ELR (cell line): ENCODE measurements at regions not wholly inside any gene's neighbourhood (a gene's known extent, or its start where the extent isn't known, plus 50 kb on each side); places are given as distances from the start of the nearest gene placed in this dataset.
"Not testable (repeated sequence)": the region's sequence is repeated elsewhere in the genome, so short reads cannot be mapped to it uniquely, and the experiment has no call there.

Experiments used
- DNase-seq: peaks from one replicate; pipeline ENCODE4 v3.0.0-alpha.2; 2015; ENCODE audit warnings: low read depth

DNA sequence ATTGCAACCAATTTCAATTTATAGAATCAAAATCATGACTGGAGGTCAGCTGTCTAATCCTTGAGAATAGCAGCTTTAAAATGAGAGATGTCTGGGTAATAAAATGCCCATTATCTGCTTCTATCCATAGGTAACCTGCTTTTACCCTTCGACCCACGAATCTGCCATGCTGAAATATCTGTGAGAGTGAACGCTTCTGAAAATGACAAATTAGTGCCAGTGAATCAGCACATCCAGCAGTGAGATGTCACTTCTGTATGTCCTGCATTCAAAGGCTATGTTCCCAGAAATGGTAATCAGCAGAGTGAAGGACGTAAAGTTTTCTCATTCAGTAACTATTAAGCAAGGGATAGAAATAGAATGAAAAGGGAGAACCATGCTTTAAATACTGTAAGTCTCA, 532.4 kb upstream of the ITGA1 start:
- no peak for DNase-seq

DNA sequence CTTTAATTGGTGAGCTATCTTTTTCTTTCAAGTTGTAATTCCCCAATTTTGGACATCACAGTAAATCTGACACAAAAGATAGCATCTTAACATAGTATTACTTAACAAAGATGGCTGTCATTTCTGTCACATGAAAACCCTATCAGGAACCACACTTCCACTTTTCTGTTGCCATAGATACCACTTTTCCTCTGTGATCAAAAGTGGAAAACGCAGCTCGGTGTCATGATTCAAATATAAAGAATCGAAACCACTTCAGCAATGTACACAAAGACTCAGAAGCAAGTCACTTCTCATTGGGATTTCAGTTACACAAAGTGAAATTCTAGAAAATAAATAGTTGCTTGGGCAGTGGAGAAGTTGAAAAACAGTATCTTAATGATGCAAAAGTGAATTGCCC, 524.9 kb upstream of the ITGA1 start:
- DNase-seq, result peak; percentile 6

DNA sequence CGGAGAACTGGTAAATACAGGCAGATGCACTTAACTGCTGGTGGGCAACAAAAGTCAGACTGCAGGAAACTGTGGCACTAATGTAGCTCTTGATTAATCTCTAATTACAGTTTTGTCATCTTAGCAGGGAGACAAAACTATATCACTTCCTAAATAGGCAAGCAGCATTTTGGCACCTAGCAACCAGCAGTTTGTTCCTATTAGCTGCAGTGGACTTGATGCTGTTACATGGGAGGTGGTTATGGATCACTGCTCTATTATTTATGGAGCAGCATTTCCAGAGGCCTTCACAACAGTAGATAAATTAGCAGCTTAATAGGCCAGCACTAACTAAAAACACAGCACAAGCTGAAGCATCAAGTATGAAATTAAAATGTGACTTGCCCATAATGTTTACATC, 518.3 kb upstream of the ITGA1 start:
- no peak for DNase-seq

DNA sequence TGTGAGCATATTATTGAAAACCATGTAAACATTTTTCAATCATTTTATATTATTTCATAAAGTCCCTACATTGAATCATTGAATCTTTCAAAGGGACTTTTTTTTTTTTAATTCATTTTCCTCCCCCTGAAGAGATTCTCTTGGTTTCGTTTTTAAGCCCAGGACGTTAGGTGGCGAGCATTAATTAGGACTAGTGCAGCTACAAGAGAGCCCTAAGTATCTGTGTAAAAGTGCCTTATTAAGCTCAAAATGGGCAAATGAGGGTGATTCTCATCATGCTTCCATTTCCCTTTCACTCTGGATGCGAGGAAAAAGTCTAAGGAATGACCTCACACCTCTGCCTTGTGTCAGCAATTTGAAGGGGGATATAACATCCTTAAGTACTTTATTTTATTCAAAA, 517.9 kb upstream of the ITGA1 start:
- no peak for DNase-seq

DNA sequence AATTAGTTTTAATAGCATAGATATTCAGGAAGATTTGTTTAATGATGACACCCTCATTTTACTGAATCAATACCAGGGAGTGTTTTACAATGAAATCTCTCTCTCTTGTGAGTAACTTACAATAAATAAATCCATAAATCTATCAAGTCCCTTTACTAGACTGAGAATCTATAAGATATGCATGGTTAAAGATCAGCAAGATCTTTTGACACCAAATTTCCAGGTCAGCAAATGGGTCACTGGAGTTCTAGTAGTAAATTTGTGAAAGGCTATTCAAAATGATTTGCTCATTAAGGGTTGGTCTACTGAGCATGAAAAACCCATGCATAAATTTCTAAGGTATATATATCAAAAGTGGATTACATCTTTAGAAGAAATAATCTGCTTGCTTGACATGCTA, 512.1 kb upstream of the ITGA1 start:
- no peak for DNase-seq

DNA sequence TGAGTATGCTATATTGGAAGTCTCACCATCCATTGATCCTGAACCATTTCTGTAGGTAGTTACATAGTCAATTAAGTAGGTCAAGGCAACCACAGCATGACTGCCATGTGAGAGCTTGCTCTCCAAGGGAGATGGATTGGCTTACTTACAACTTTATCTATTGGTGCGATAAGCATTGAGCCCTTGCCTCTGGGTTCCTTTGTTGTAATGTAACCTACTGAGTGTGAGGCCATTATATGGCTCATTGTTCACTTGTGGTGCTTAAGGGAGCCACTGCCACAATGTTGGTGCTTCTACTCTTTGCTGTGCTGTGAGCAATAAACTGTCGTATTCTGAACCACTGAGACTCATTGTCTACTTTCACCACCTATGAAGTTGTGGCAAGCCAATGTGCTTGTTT, 510.6 kb upstream of the ITGA1 start:
- DNase-seq, result no peak

DNA sequence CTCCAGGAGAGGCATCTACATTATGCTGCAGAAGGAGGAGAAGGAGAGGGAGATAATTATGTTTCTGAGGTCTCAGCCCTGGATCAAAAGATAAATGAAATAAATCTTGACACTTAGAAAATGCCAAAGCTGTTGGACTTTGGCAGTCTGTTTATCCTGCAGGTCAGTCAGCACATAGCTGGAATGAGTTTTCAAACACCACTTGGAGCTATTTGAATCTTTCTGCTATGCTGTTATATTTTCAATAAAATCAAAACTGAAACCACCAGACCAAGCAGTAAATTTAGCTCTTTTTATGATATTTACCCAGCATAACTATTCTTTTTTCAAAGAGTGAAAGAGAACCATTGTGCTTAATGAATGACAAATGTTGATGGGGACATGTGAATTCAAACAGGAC, 505.1 kb upstream of the ITGA1 start:
- no peak for DNase-seq

DNA sequence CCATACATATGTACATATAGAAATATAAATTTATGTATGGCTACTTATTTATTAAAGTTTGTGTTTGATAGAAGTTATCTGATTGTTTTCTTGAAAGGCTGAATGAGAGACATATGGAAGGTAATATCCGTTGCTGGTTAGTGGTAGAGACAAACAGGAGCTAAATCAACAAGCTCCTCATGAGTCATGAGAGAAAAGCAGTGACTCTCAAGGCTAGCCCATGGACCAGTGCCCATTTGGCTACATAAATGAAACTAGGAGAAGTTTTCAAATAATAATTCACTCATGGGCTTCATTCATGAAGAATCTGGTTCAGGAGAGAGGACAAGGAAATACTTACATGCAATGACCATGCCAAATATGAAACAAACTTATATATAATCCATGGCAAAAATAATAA, 504.5 kb upstream of the ITGA1 start:
- peak; percentile 13 for DNase-seq

DNA sequence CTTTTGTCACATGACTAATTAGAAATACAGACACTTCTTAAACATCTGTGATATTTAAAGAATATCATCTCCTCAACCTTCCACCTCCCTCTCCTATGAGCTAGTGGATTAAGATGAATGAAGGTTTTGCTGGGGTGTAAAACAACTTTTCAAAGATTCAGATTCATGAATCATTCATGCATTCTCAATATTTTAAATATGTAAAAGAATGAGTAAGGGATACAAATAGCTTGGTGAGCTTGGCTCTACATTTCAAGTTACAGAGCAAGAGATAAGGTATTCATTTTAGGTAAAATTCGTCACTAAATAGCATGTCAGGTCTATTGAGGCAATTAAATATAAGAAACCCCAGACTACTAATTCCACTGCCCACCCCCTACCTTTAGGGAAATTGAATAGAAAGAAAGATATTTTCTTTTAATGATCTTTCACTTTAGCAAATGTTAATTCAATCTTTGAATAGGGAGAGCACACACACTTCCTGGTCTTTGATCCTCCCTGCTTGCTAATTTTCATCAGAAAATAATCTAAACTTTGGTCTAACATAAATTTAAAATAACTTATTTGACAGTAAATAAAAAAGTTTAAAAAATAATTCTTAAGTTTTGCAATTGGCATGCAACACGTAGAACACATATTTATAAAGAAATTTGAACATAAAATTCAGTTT, 486.9 kb upstream of the ITGA1 start:
- no peak for DNase-seq

DNA sequence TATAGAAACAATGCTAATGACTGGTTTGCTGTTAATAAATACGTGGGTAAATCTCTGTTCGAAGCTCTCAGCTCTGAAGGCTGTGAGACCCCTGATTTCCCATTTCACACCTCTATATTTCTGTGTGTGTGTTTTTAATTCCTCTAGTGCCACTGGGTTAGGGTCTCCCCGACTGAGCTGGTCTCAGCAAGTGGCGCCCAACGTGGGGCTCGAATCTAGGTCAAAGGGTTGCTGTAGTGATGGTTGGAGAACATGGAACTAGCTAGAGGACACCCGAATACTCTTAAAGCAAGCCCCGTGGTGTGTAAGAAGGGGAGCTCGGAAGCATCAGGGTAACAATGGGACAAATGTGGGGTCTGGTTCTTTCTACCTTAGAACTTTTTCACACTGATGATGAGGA, 482.9 kb upstream of the ITGA1 start:
- not testable (repeated sequence) for DNase-seq

DNA sequence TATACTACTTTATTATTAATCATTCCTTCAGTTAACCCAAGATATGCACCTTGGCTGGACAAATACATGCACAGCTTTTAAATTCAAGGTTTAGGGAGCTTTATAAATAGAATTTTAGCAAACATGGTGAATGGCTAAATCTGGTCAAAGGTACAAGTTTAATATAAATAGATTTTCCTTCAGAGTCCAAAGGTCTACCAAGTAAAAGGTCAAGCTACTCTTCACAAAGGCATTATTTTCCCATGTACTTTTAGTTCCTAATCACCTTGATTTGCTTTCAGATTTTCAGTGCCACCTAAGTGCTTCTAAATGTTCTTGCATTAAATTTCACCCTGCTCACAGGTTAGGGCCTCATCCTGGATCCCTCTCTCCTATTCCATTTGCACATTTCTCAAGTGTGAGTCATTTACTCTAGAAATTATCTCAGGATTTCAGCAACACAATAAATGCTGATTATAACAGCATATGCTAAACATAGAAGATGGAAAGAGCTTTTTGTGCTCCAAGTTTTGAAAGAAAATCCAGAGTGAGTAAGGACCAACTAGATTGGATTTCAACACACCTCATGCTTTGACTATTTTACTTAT, 459.4 kb upstream of the ITGA1 start:
- no peak for DNase-seq

DNA sequence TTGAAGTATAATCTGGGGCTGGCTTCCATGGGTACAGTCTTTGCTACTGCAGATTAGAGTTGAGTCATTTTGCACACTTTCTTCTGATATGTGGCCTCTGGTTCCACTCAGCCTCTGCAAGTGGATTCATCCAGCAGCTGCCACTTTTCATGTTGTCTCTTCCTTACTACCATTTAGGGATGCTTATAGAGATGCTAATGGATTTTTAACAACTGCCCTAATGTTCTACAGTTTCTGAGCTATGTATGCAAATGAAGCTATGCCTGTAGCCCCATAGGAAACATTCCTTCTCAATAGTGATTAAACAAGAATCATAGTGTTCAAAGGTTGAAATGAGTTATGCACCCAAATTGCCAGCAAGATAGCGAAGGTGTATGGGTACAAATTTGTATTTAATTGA, 456.0 kb upstream of the ITGA1 start:
- no peak for DNase-seq

DNA sequence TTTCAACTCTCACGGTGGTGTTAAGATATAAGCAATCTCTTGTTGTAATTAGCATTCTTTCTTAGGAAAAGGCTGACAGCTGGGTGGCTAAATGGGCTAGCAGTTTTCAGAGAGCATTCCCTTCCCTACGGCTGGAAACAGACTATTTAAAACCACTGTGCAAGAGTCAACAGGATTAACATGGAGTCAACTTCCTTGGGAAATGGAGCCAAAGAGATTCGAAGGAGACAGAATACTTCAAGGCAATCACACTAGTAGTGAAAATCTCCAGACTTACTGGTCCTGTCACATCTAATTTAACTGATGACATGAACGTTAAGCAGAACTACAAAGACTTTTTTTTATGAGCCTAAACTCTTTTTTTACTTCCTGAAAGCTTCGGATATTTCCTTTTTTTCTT, 453.3 kb upstream of the ITGA1 start:
- no peak for DNase-seq

DNA sequence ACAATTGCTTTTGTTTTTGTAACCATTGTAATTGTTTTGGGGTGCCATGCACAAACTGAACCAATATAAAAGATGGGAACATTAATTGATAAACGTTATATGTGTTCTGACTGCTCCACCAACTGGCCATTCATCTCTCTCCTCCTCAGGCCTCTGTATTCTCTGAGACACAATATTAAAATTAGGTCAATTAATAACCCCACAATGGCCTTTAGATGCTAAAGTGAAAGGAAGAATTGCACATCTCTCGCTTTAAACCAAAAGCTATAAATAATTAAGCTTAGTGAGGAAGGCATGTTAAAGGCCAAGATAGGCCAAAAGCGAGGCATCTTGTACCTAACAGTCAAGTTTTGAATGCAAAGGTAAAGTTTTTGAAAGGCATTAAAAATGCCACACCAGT, 448.4 kb upstream of the ITGA1 start:
- no peak for DNase-seq

DNA sequence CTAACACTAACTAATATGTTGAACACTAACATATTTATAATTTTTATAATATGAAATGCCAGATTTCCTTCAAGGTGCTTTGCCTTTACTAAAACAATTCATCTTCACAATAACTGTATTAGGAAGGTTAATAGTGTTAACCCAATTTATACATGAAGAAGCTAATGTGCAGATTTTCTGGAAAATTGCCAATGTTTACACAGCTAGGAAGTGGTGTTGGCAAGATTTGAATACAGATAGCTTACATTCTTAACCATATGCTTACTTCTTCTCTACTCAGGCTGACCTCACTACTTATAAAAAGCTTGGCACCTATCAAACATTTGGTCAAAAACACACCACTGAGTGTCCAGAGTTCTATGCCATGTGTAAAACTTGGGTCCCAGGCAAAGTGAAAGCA, 445.4 kb upstream of the ITGA1 start:
- DNase-seq, result no peak

DNA sequence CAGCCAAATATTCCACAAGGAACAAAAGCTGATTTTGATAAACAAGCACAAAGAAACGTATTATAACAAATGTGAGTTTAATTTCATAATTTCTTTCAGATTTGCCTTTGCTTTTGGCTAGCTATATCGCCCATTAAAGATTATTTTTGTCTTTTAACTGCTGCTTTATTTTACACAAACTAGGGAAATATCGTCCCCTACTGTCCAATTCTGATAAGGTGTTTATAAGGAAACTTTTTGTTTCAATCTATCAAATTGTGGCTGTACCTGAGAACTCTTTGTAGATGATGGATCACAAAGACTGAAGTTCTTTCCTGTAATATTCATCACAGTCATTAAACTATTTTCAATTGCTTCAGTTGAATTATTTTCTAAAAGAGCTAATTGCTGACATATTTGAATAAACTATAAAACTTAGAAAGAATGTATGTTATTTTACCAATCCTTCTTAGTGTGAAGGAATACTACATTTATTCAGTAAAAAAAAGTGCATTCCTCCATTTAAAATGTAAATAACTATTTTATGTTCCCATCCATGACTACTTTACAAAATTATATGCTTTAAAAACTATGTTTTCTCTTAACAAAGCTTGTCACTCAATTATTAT, 431.3 kb upstream of the ITGA1 start:
- DNase-seq, result peak; percentile 22

DNA sequence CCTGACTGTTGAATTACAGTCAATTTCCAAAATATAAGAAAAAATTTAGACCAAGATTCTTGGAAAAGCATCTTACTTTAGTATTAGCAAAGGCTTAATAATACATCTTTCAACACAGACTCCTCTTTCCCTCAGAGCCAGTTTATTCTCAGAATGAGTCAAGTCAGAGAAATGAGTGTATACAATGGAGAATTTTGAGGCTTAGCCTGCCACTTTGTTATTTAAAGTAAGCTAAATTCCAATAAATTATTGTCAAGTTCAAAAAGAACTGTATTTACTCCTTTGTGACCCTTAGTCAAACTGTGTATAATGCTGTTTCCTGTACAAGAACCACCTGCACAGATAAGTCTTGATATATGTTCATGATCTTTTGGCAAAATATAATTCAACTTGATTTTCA, 428.5 kb upstream of the ITGA1 start:
- no peak for DNase-seq

DNA sequence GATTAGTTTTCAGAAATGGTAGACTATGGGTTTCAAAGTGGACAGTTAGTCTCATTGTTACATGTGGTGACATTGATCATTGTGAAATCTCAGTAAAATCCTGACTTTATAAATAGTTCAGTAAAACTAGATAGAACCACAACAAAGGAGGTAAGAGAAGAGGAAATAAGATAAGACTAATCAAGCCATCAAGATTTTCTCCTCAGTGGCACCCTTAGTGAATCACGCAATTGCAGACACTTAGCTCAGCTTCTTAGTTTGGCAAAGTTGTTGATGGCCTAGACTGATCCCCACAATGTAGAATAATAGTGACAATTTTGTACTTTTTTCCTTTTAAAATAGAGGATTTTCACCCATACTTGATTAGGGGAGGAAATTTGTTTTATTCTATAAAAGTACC, 426.7 kb upstream of the ITGA1 start:
- DNase-seq, result no peak

DNA sequence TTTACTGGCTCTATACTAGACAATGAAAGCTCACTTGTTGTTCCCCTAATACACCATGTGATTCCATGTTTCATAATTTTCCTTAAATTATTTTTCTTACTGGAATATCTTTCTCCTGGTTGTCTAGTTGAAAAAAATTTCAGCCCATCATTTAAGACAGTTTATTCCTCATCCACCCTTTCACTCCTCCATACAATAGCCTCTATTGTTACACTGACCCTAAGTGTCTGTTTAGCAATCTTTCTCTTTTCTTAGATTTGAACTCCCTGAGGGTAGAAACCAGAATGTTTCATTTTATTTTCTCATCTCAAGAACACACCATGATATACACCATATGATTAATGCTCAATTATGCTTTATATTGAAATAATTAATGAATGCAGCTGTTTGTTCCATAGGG, 413.4 kb upstream of the ITGA1 start:
- no peak for DNase-seq

DNA sequence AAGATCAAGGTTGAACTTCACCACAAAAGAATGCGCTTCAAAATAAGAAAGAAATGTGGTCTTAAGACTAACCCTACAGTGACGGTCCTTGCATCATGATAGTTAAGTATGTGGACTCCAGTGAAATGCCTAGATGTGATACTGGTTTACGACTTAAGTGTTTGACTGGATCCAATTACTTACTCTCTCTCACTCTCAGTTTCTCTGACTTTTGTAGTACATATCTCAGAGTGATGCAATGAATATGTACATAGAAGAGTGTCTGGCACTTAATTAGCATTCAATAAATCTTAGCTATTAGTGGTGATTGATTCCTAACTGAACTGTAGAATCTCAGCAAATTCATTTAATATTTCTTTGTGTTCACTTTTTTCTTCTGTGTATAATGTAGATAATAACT, 411.7 kb upstream of the ITGA1 start:
- DNase-seq, result no peak

DNA sequence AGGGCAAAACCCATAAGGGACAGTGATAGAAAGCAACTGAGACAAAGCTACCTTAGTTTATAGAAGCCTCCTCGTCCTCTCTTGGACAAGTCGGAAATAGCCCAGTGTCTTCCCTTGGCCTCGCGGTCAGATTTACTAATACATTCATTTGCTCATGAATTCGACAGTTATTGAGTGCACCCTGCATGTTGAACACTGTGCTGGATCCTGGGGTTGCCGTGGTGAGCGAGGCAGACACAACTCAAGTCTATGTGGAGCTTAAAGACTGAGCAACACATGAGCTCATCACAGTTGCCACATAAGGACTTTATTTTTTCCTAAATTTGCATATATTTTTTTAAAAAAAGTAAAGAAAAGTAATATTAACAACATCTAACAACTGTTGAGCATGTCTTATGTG, 411.1 kb upstream of the ITGA1 start:
- DNase-seq, result no peak

DNA sequence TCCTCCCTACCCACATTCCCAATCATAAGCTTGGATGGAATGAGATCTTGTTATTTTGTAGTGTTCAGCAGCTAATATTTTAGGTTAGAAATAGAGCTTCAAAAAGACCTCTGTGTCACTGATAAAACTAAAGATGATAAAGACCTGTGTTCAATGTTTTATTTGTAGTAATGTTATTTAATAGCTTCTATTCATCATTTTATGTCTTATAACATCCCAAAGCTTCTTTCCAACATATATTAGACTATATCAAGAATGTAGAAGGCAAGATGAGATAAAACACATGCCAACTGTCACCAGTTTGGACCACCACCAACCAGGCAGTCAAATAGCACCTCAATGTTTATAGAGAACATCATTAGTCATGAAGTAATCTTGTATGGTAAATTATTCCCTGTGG, 409.5 kb upstream of the ITGA1 start:
- no peak for DNase-seq

DNA sequence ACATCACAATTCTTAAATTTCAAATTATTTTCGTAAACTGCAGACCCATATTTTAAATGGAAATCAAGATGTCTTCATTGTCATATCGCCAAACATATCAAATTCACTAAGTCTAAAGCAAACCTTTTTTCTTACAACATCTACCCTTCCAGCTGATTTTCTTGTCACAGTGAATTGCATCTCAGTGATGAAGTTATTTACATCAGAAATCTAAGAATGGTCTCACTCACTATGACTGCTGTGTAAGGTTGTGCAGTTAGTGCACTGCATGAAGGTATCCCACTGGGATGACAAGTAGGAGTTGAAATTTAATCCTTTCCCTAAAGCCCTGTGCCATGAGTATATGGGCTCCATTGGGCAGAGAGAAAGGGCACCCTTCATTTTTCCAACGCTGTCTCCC, 399.4 kb upstream of the ITGA1 start:
- DNase-seq, result no peak

DNA sequence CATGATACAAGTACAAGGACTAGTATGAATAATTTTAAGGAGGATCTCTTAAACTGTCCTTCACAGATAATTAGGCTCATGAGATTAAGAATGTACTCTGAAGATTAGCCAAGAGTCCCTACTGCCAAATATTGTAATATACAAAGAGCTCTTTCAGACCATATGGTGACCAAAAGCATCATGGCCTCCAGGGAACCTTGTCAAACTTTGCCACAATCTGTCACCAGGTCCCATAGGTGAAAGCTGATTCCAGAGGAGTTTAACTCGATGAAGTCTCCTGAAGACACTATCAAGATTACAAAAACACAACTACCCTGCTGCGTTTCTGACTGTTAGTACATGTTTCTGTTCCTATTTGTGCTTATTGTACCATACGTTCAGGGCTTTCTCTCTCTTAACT, 395.4 kb upstream of the ITGA1 start:
- DNase-seq, result no peak
